ENCODE measurements at regions not wholly inside any gene's neighbourhood (a gene's known extent, or its start where the extent isn't known, plus 50 kb on each side); places are given as distances from the start of the nearest gene placed in this dataset.
"Not testable (repeated sequence)": the region's sequence is repeated elsewhere in the genome, so short reads cannot be mapped to it uniquely, and the experiment has no call there.

DNA sequence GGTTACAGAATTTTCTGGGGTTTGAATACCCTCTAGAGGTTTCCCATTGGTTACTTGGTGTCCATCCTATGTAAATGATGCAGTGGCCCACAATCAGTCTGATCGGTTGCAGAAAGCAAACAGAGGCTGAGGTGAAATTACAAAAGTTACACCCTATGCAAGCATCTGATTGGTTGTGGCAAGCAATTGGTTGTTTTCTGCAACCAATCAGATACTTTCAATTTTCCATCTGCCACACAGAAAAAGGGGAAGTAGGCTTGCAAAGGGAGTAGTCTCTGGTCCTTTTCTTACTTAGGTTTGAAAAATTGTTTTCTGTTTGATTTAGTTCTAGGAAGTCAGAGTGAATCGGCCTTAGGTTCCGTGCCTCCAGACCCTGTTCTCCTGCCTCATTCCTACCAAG, 93.1 kb downstream of the WTIP start:
- DNase-seq = no peak

DNA sequence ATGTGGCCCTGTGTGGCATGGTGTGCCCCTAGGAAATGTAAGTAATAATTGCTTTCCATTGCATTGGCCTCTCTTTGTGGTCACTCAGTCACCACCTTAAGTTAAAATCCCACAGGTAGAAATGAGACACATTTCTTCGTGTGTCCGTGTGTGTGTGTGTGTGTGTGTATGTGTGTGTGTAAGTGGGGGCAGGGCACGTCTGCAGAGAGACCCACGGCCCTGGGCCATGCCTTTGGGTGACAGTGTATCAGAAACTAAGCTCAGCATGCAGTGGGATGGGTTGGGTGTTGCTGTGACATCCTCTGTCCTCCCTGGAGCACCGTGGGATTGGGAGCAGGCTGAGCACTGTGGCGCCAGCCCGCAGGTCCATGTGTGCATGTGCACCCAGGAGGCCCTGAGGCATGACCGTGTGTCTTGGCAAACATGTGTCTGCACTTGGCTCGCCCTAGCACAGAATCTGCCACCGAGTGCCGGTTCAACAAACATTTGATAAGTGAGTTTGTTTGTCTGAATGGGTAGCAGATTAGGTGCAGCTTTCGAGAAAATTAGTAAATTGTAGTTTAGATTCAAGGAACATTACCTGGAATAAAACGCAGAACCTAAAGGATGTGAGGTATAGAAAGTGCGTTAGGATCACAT, 91.8 kb downstream of the WTIP start:
- DNase-seq = no peak

DNA sequence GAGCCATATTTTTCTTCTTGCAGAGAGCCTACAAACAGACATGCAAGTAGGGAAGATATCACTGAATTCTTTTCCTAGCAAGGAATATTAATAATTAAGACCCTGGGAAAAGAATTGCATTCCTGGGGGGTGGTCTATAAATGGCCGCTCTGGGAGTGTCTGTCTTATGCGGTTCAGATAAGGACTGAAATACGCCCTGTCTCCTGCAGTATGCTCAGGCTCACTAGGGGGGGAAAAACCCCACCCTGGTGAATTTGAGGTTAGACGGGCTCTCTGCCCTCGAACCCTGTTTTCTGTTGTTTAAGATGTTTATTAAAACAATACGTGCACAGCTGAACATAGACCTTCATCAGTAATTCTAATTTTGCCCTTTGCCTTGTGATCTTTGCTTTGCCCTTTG, 88.6 kb downstream of the WTIP start:
- not testable (repeated sequence) for DNase-seq

DNA sequence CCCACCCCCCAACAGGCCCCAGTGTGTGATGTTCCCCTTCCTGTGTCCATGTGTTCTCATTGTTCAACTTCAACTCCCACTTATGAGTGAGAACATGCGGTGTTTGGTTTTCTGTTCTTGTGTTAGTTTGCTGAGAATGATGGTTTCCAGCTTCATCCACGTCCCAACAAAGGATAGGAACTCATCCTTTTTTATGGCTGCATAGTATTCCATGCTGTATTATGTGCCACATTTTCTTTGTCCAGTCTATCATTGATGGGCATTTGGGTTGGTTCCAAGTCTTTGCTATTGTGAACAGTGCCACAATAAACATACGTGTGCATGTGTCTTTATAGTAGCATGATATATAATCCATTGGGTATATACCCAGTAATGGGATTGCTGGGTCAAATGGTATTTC, 80.8 kb downstream of the WTIP start:
- DNase-seq = not testable (repeated sequence)
